Spleen (tissue), 11 donors: ENCODE measurements at regions not wholly inside any gene's neighbourhood (a gene's known extent, or its start where the extent isn't known, plus 50 kb on each side); places are given as distances from the start of the nearest gene placed in this dataset.

Experiments
- DNase-seq: peaks from one replicate; pipeline ENCODE4 v3.0.0-alpha.2; 2020
- H3K27ac ChIP-seq, 8 donors: fragments of 200-600 bp; sonication (generic) in 7 of 8; 1 replicate in 4 of 8; 2 replicates in 4 of 8; pipeline versions ENCODE4 v1.5.0 to v1.8.0; 2016 to 2021; ENCODE audit warnings: inconsistent platforms in 4 of 8, mild to moderate bottlenecking in 4 of 8, moderate library complexity in 1 of 8
- H3K27me3 ChIP-seq, 7 donors: fragments of 200-600 bp; sonication (generic) in 6 of 7; replicated peaks in 1 of 7; 1 replicate in 4 of 7; 2 replicates in 3 of 7; pipeline versions ENCODE4 v1.5.0 to v1.8.0; 2016 to 2021; ENCODE audit warnings: inconsistent platforms in 3 of 7, mild to moderate bottlenecking in 1 of 7
- H3K36me3 ChIP-seq, 6 donors: fragments of 200-600 bp; sonication (generic) in 5 of 6; 1 replicate in 4 of 6; 2 replicates in 2 of 6; pipeline versions ENCODE4 v1.5.0 to v1.8.0; 2016 to 2021; ENCODE audit warnings: inconsistent platforms in 2 of 6
- H3K4me1 ChIP-seq, 6 donors: fragments of 200-600 bp; sonication (generic) in 5 of 6; 1 replicate in 3 of 6; 2 replicates in 3 of 6; pipeline versions ENCODE4 v1.5.0 to v1.8.0; 2016 to 2021; ENCODE audit warnings: inconsistent platforms in 3 of 6
- H3K4me3 ChIP-seq, 8 donors: fragments of 200-600 bp; sonication (generic) in 7 of 8; 1 replicate in 4 of 8; 2 replicates in 4 of 8; pipeline versions ENCODE4 v1.5.0 to v1.8.0; 2016 to 2021; ENCODE audit warnings: inconsistent platforms in 4 of 8, mild to moderate bottlenecking in 4 of 8, moderate library complexity in 2 of 8
- H3K9me3 ChIP-seq, 8 donors: fragments of 200-600 bp; sonication (generic) in 7 of 8; 1 replicate in 4 of 8; 2 replicates in 4 of 8; pipeline versions ENCODE4 v1.5.0 to v1.8.0; 2016 to 2021; ENCODE audit warnings: inconsistent platforms in 4 of 8
- POLR2A ChIP-seq, 3 donors: fragments of 450-650 bp; IDR thresholded peaks; one replicate each; pipeline ENCODE4 v1.5.1; 2017; ENCODE audit warnings: antibody characterized with exemption in 3 of 3, mild to moderate bottlenecking in 1 of 3
- POLR2AphosphoS5 ChIP-seq, 3 donors: sonication (generic); formaldehyde crosslinking; IDR thresholded peaks; one replicate each; pipeline ENCODE4 v1.5.1; 2017; ENCODE audit warnings: antibody characterized with exemption in 3 of 3
- WGBS, 5 donors: extraction: QIAGEN DNeasy Blood & Tissue Kit in 3 of 5; methylation state at CpG; one replicate each; pipeline versions ENCODE4 v1.1.5 to v1.1.7; 2013 to 2018; 5-methylcytosine and 5-hydroxymethylcytosine counted together
- intact Hi-C: fragments of 100-400 bp; cut with DNase I; formaldehyde crosslinking; loops from one replicate; pipeline ENCODE4 v1.15.0; 2023; ENCODE audit warnings: low total_unique reads
- TF ChIP-seq, protein P1 (sequence below), 11 experiments: fragments of 200-600 bp in 7 of 11; fragments of 450-650 bp in 4 of 11; sonication (generic) in 4 of 11; IDR thresholded peaks in 8 of 11; conservative IDR thresholded peaks in 3 of 11; 1 replicate in 7 of 11; 2 replicates in 4 of 11; pipeline versions ENCODE4 v1.4.0 to v1.8.0; 2016 to 2021; ENCODE audit warnings: antibody characterized with exemption in 11 of 11, inconsistent platforms in 4 of 11, mild to moderate bottlenecking in 1 of 11
- donor health status: healthy with polysubstance abuse.
- donor health status: DM: no; HTN: no; CAD: no; lungs with moderate emphysema.
- donor health status: DM: no; HTN: no; CAD: no.
- donor health status: Bipolar disorder and iron deficiency.
- donor health status: healthy.
- donor health status: DM: no; HTN: no; CAD: no.
- donor health status: DM: yes; HTN: yes; CAD: no.

DNA sequence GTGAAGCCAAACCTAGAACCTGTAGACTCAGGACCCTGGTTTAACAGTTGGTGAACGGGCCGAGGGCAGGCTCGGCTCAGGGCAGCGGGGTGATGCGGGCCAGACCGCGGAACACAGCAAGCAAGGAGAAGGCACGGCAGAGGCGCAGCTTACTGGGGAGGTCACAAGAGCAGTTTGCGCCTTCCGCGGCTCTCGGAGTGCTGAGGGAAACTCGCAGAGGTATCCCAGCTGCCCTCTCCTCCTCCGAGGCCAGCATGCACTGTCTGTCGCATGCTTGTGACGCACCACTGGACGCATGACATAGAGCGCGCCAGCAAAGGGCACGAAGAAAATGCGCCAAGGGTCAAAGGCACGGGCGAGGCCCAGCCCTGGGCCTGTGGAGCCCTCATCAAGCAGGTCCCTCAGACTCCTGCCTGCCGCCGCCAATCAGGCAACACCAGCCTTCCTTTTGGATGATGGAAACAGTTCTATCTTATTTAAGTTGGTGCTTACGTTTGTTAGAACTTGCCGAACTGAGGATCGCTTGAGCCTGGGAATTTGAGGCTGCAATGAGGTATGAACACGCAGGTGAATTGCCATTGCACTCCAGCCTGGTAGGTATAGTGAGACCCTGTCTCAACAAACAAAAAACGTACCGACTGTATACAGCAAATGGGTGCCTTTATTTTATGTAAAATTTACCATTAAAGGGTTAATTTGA, 574.3 kb upstream of the GHITM start:
- H3K4me3 ChIP-seq: no peak overlapping the region
- 91 to 97% (median 94%) methylated on average over 25 to 32 of the region's 32 CpGs for WGBS, 5 donors
- intact Hi-C loops: no loop called here

DNA sequence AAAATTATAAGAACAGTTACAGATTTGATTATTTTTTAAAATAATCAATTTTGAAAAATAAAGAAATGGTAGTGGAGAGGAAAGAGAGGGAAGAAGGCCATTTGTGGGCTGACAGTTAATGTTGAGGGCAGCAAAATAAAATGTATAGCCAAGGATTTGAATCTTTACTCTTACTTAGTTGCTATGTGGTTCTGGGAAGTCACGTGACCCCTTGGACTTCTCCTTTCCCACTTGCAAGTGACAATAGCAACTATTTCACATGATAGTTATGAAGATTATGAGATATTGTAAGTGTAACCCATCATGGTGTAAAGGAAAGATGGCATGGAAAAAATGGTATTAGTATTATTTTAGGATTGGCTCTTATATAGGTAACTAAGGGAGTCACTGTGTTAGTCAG, 567.3 kb upstream of the GHITM start:
- Histone ChIP-seq H3K27ac (no peak overlapping the region), H3K4me3 (no peak overlapping the region), H3K4me1 (no peaks in the 10 kb centered on the region), H3K27me3 (no peaks in the 10 kb centered on the region), H3K9me3 (peaks cover 0 to 7% (median under 1%) of the 10 kb centered on the region in 8 donors), H3K36me3 (no peaks in the 10 kb centered on the region)
- intact Hi-C loops: no loop called here
- WGBS, 5 donors: 69 to 84% (median 71%) methylated on average over 1 of the region's 1 CpG
- TF ChIP-seq, protein P1, sequence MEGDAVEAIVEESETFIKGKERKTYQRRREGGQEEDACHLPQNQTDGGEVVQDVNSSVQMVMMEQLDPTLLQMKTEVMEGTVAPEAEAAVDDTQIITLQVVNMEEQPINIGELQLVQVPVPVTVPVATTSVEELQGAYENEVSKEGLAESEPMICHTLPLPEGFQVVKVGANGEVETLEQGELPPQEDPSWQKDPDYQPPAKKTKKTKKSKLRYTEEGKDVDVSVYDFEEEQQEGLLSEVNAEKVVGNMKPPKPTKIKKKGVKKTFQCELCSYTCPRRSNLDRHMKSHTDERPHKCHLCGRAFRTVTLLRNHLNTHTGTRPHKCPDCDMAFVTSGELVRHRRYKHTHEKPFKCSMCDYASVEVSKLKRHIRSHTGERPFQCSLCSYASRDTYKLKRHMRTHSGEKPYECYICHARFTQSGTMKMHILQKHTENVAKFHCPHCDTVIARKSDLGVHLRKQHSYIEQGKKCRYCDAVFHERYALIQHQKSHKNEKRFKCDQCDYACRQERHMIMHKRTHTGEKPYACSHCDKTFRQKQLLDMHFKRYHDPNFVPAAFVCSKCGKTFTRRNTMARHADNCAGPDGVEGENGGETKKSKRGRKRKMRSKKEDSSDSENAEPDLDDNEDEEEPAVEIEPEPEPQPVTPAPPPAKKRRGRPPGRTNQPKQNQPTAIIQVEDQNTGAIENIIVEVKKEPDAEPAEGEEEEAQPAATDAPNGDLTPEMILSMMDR (IDR thresholded peaks at IDR 0.05 in 8 of 11, conservative IDR thresholded peaks at IDR 0.05 in 3 of 11): no peak
- DNase-seq: no peak

More for the DNA sequence above, 574.3 kb upstream of the GHITM start:
- TF ChIP-seq, protein P1 (IDR thresholded peaks at IDR 0.05 in 8 of 11, conservative IDR thresholded peaks at IDR 0.05 in 3 of 11): no peak
- TF ChIP-seq POLR2AphosphoS5 (IDR thresholded peaks at IDR 0.05) (no peak), POLR2A (IDR thresholded peaks at IDR 0.05) (no peak)
- Histone ChIP-seq H3K36me3 (no peaks in the 10 kb centered on the region), H3K27ac (no peak overlapping the region), H3K9me3 (peaks cover 0 to 22% (median 0%) of the 10 kb centered on the region in 8 donors), H3K27me3 (no peaks in the 10 kb centered on the region), H3K4me1 (no peaks in the 10 kb centered on the region)
- no peak for DNase-seq

GRCh38 chr10:83574770-83575169, 564.5 kb upstream of the GHITM start:
- no peaks in the 10 kb centered on the region for H3K4me1 ChIP-seq
- H3K9me3 ChIP-seq: peaks cover 0 to 34% (median 16%) of the 10 kb centered on the region in 8 donors
- 33 to 47% (median 34%) methylated on average over 1 of the region's 1 CpG for WGBS, 5 donors
- intact Hi-C loops: no loop called here
- H3K27ac ChIP-seq: no peak overlapping the region
- no peak for TF ChIP-seq POLR2A (IDR thresholded peaks at IDR 0.05)
- TF ChIP-seq, protein P1 (IDR thresholded peaks at IDR 0.05 in 8 of 11, conservative IDR thresholded peaks at IDR 0.05 in 3 of 11): no peak
- no peak for TF ChIP-seq POLR2AphosphoS5 (IDR thresholded peaks at IDR 0.05)
- no peak for DNase-seq
- H3K27me3 ChIP-seq: no peaks in the 10 kb centered on the region
- H3K4me3 ChIP-seq: no peak overlapping the region
- no peaks in the 10 kb centered on the region for H3K36me3 ChIP-seq

DNA sequence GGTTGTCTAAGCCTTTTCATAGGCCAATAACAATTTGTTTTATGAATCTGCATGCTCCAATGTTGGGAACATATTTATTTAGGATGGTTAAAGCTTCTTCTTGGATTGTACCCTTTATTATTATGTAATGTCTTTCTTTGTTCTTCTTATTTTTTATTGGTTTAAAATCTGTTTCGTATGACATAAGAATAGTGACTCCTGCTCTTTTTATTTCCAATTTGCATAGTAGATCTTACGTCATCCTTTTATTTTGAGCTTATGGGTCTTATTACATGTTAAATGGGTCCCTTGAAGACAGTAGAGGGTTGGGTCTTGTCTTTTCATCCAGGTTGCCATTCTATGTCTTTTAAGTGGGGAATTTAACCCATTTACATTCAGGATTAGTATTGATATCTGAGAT, 561.9 kb upstream of the GHITM start:
- DNase-seq: no peak
- intact Hi-C loops: no loop called here
- Histone ChIP-seq H3K4me3 (no peak overlapping the region), H3K36me3 (no peaks in the 10 kb centered on the region), H3K4me1 (no peaks in the 10 kb centered on the region), H3K27ac (no peak overlapping the region), H3K27me3 (no peaks in the 10 kb centered on the region), H3K9me3 (peaks cover 0 to 42% (median 16%) of the 10 kb centered on the region in 8 donors)
- 87 to 99% (median 89%) methylated on average over 2 of the region's 2 CpGs for whole genome bisulfite sequencing, 5 donors
- no peak for TF ChIP-seq POLR2A (IDR thresholded peaks at IDR 0.05)
- TF ChIP-seq, protein P1 (IDR thresholded peaks at IDR 0.05 in 8 of 11, conservative IDR thresholded peaks at IDR 0.05 in 3 of 11): no peak
- TF ChIP-seq POLR2AphosphoS5 (IDR thresholded peaks at IDR 0.05): no peak
